GM19468 (cell line): ENCODE measurements at regions not wholly inside any gene's neighbourhood (a gene's known extent, or its start where the extent isn't known, plus 50 kb on each side); places are given as distances from the start of the nearest gene placed in this dataset.
"Not testable (repeated sequence)": the region's sequence is repeated elsewhere in the genome, so short reads cannot be mapped to it uniquely, and the experiment has no call there.

Experiments
- ATAC-seq: cut with Tn5 transposase; IDR thresholded peaks from one replicate; pipeline ENCODE4 v1.9.1; 2021; ENCODE audit warnings: mild to moderate bottlenecking, moderate library complexity, moderate number of reproducible peaks; ENCODE audit not compliant: unreplicated experiment; ENCODE audit errors: extremely low read depth

- no peak for ATAC-seq
Observed at GRCh38 chr7:156014808-156015207, 202.5 kb upstream of the SHH start.

- no peak for ATAC-seq
Observed at GRCh38 chr7:156014201-156014600, 201.9 kb upstream of the SHH start.

GRCh38 chr7:156012412-156012811 lies 200.1 kb upstream of the SHH start:
- ATAC-seq = no peak

GRCh38 chr7:156009569-156009968 lies 197.3 kb upstream of the SHH start:
- no peak for ATAC-seq

- not testable (repeated sequence) for ATAC-seq
Observed at GRCh38 chr7:156006876-156007275, 194.6 kb upstream of the SHH start.

GRCh38 chr7:156006024-156006423 lies 193.8 kb upstream of the SHH start:
- ATAC-seq = no peak

GRCh38 chr7:156005202-156005691 lies 193.0 kb upstream of the SHH start:
- ATAC-seq = no peak

- no peak for ATAC-seq
Observed at GRCh38 chr7:156004265-156005201, 192.3 kb upstream of the SHH start.

- no peak for ATAC-seq
Observed at GRCh38 chr7:156003220-156004162, 191.2 kb upstream of the SHH start.

GRCh38 chr7:156002362-156003066 lies 190.3 kb upstream of the SHH start:
- ATAC-seq = no peak

GRCh38 chr7:156001496-156002260 lies 189.4 kb upstream of the SHH start:
- no peak for ATAC-seq

GRCh38 chr7:156000601-156001396 lies 188.5 kb upstream of the SHH start:
- ATAC-seq = no peak

GRCh38 chr7:155999631-156000489 lies 187.6 kb upstream of the SHH start:
- no peak for ATAC-seq

GRCh38 chr7:155998766-155999630 lies 186.7 kb upstream of the SHH start:
- no peak for ATAC-seq

GRCh38 chr7:155998328-155998691 lies 186.0 kb upstream of the SHH start:
- ATAC-seq = no peak

- no peak for ATAC-seq
Observed at GRCh38 chr7:155997431-155998327, 185.4 kb upstream of the SHH start.
